ENCODE measurements at regions not wholly inside any gene's neighbourhood (a gene's known extent, or its start where the extent isn't known, plus 50 kb on each side); places are given as distances from the start of the nearest gene placed in this dataset.

DNA sequence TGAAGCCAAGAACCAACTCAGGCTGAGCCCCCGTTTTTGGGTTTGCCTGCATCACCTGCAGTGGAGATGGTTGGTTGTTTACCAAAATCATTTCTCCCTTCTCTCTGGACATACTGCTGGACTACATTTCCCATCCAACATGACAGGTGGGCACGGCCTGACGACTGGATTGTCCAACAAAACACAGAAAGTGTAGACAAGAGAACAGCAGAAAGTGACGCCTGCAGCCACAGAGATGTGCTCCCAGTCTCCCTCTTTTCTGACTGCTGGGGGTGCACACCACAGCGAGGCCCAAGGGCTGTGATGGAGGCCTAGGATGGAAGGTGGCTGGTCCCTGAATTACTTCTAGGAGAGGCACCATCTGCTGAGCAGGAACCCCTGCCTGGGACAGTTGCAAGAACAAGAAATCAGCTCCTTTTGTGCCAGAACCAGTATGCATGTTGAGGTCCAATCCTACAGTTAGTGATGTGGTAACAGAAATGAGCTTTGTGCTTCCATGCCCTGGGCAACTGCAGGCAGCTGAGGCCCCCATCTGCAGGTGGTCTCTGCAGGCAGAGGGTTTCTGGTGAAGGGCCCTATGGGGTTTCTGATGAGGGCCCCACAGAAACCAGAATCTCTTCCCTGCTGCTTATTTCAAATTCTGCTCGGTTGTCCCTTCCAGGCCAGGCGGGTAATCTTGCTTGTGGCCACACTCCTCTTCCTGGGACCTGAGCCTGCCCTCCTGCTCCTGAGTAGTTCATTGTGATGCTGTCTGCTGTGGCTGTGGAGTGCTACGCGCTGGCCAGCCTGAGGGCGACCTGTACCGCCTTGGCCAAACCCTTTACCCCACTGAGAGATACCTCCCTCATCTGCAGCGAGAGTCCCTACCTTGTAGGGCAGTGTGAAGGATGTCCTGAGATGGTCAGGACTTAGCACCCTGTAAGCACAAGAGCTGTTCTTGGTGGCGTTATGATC lies 168.3 kb downstream of the ASB1 start:
- Histone ChIP-seq H3K27ac (no peak overlapping the region), H3K4me1 (peaks cover 5 to 13% (median 6%) of the 10 kb centered on the region in 4 donors), H3K27me3 (no peaks in the 10 kb centered on the region), H3K4me3 (no peak overlapping the region), H3K36me3 (no peaks in the 10 kb centered on the region), H3K9me3 (no peaks in the 10 kb centered on the region)
- 82 to 100% methylated on average over 1 to 13 of the region's 13 CpGs for WGBS, 2 donors (ENCODE audit: low coverage in 1 of 2)
- in situ Hi-C loops (cut with MboI; ENCODE audit: low pct_ligation_motif_present in 1 of 4, low pct_unique_long_range_greater_than_20kb in 1 of 4, low sequenced_read_pairs in 3 of 4) (no loop called here), intact Hi-C loops (cut with DNase I; ENCODE audit: low total_unique reads) (no loop called here)
- TF ChIP-seq, protein P1, sequence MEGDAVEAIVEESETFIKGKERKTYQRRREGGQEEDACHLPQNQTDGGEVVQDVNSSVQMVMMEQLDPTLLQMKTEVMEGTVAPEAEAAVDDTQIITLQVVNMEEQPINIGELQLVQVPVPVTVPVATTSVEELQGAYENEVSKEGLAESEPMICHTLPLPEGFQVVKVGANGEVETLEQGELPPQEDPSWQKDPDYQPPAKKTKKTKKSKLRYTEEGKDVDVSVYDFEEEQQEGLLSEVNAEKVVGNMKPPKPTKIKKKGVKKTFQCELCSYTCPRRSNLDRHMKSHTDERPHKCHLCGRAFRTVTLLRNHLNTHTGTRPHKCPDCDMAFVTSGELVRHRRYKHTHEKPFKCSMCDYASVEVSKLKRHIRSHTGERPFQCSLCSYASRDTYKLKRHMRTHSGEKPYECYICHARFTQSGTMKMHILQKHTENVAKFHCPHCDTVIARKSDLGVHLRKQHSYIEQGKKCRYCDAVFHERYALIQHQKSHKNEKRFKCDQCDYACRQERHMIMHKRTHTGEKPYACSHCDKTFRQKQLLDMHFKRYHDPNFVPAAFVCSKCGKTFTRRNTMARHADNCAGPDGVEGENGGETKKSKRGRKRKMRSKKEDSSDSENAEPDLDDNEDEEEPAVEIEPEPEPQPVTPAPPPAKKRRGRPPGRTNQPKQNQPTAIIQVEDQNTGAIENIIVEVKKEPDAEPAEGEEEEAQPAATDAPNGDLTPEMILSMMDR (IDR thresholded peaks at IDR 0.05) = no peak
- TF ChIP-seq POLR2AphosphoS5 (IDR thresholded peaks at IDR 0.05) (no peak), POLR2A (IDR thresholded peaks at IDR 0.05) (no peak), EP300 (IDR thresholded peaks at IDR 0.05; ENCODE audit: low read depth) (no peak)
- no peak for DNase-seq

DNA sequence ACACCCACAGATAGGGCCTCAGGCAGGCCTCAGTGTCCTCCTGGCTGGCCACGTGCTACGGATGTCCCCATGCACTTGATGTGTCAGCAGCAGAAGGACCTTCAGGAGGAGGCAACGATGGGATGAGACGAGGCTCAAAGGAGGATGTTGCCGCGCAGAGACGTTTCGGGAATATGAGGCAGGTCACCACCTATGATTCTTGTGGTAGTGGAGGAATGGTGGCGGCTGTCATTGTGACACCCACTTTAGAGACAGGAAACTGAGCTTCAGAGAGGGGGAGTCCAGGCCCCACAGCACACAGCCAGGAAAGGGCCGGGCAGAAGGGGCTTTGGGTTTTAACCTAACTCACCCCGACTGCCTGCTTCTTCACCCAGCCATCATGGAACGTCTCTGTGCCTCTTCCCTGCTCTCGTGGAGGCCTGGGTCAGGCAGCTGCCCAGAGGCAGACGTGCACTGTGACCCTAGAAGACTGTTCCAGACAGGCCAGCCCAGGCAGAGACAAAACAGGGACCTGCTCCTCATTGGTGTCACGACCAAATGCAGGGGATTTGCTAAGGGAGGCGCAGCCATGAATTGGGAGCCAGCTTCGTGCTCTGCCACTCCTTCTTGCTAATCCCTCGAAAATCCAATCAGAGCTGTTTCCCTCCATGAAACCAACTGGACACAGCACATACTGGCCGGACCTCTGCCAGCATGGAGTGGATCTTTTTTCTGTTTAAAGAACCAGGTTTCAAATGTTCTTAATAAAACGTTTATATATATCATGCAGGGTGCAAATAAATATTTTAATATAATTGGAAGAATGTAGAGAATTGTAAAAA lies 169.2 kb downstream of the ASB1 start:
- Histone ChIP-seq H3K27me3 (no peaks in the 10 kb centered on the region), H3K36me3 (no peaks in the 10 kb centered on the region), H3K4me3 (no peak overlapping the region), H3K27ac (peak overlapping the region; percentile 58 to 85 (median 69)), H3K4me1 (peaks cover 5 to 14% (median 7%) of the 10 kb centered on the region in 4 donors), H3K9me3 (no peaks in the 10 kb centered on the region)
- 80 to 84% methylated on average over 10 to 20 of the region's 20 CpGs for WGBS, 2 donors (ENCODE audit: low coverage in 1 of 2)
- in situ Hi-C loops (cut with MboI; ENCODE audit: low pct_ligation_motif_present in 1 of 4, low pct_unique_long_range_greater_than_20kb in 1 of 4, low sequenced_read_pairs in 3 of 4) = no loop called here
- no peak for TF ChIP-seq POLR2AphosphoS5 (IDR thresholded peaks at IDR 0.05)
- TF ChIP-seq, protein P1 (IDR thresholded peaks at IDR 0.05) = no peak
- TF ChIP-seq POLR2A (IDR thresholded peaks at IDR 0.05) = no peak
- no peak for TF ChIP-seq EP300 (IDR thresholded peaks at IDR 0.05; ENCODE audit: low read depth)
- DNase-seq = no peak
- intact Hi-C loops (cut with DNase I; ENCODE audit: low total_unique reads) = no loop called here

DNA sequence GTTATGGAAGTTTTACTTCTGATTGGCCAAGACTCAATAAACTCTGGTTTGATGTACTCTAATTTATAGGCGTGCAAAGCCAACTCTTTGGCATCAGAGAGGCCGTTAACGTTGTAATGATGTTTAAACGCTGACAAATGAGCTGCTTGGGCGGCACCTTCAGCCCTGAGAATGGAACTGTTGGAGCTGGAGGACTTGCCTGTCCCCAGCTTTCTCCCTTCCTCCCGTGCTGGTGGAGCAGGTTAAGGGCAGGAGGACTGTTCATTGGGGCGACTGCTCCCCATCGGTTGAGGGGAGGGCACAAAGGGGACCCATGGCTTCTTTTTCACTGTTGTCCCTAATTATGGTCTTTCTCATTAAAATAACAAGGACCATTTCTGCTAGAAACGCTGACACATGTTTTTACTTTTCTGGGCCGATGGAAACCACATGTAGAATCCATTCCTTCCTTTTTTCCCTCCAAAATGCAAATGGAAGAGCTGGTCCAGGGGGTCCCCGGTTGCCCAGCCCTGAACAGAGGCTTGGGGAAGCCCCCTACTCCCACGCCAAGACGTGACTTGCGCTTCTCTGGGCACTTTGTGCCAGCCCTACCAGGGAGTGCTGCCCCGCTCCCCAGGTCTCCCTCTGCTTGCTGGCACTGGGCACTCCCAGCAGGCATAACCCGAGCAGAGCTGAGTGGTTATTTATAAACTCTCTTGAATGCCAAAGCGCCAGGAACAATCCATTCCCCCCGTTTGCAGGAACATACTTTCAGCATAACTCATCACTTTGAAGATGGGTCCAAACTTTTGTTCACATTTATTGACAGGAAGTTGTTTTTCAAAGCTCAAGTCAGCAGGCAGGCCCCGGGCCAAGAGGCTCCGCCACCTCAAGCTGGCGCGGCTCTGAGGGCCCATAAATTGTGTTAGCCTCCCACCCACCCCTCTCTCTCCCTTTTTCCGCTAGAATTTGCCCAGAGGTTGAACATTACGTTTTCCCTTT lies 170.1 kb downstream of the ASB1 start:
- DNase-seq = peak; percentile 17
- Histone ChIP-seq H3K27me3 (no peaks in the 10 kb centered on the region), H3K4me1 (peaks cover 5 to 21% (median 9%) of the 10 kb centered on the region in 4 donors), H3K36me3 (no peaks in the 10 kb centered on the region), H3K27ac (peak overlapping the region; percentile 58 to 85 (median 69)), H3K4me3 (no peak overlapping the region), H3K9me3 (no peaks in the 10 kb centered on the region)
- in situ Hi-C loops (cut with MboI; ENCODE audit: low pct_ligation_motif_present in 1 of 4, low pct_unique_long_range_greater_than_20kb in 1 of 4, low sequenced_read_pairs in 3 of 4) = no loop called here
- TF ChIP-seq, protein P1 (IDR thresholded peaks at IDR 0.05) = no peak
- peak; percentile 85 to 91 (median 90) for TF ChIP-seq POLR2AphosphoS5 (IDR thresholded peaks at IDR 0.05)
- TF ChIP-seq EP300 (IDR thresholded peaks at IDR 0.05; ENCODE audit: low read depth) = peak; percentile 96
- TF ChIP-seq POLR2A (IDR thresholded peaks at IDR 0.05) = no peak
- 12 to 31% methylated on average over 14 to 24 of the region's 24 CpGs for WGBS, 2 donors (ENCODE audit: low coverage in 1 of 2)
- intact Hi-C loops (cut with DNase I; ENCODE audit: low total_unique reads) = no loop called here

Measured in transverse colon (tissue), 4 donors.